ENCODE measurements at regions not wholly inside any gene's neighbourhood (a gene's known extent, or its start where the extent isn't known, plus 50 kb on each side); places are given as distances from the start of the nearest gene placed in this dataset.

GRCh38 chr22:23400286-23400981 is 179.7 kb downstream of the IGLL1 start:
- Mint-ChIP-seq H3K27ac (no peak overlapping the region), H3K4me1 (peaks cover 71% of the 10 kb centered on the region), H3K36me3 (ENCODE audit: low read depth) (peaks cover 11% of the 10 kb centered on the region), H3K4me3 (peak overlapping the region; percentile 75), H3K27me3 (ENCODE audit: low read depth, poor library complexity) (peaks cover 3% of the 10 kb centered on the region), H3K9me3 (no peaks in the 10 kb centered on the region)
- TF ChIP-seq CTCF (IDR thresholded peaks at IDR 0.05) = no peak
- no peak for DNase-seq

GRCh38 chr22:23399367-23400285 is 180.5 kb downstream of the IGLL1 start:
- H3K27ac Mint-ChIP-seq = no peak overlapping the region
- peaks cover 66% of the 10 kb centered on the region for H3K4me1 Mint-ChIP-seq
- TF ChIP-seq CTCF (IDR thresholded peaks at IDR 0.05) = no peak

DNA sequence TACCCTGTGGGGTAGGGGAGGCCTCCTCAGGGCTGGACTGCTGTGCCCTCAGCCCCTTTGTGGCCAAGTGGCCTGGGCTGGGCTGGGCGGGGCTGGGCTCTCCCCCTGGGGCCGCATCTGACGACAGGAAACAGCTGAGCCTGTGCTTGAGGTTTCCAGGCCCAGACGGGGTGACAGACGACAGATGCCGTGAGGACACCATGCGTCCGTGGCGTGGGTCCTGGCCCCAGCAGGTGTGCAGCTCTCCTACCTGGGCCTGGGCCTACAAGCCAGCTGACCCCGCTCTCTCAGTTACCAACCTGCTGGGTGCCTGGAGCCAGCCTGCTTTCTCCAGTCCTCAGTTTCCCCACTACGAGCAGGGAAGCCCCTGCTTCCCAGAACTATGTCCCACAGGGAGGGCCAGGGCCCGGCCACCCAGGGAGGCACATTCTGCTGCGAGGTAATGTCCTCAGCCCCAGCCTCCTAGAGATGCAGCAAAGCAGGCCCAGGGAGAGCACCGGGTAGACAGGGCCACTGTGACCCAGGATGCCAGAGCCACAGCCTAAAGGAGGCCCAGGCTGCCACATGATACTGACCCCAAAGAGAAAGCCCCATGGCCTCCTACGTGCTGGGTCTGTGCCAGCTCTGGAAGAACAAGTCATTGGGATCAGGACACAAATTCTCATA is 181.3 kb downstream of the IGLL1 start:
- H3K27me3 Mint-ChIP-seq (ENCODE audit: low read depth, poor library complexity) = peaks cover 3% of the 10 kb centered on the region
- H3K27ac Mint-ChIP-seq = peak overlapping the region; percentile 72
- H3K36me3 Mint-ChIP-seq (ENCODE audit: low read depth) = peaks cover 11% of the 10 kb centered on the region
- no peaks in the 10 kb centered on the region for H3K9me3 Mint-ChIP-seq
- no peak for TF ChIP-seq CTCF (IDR thresholded peaks at IDR 0.05)
- peak overlapping the region; percentile 18 for H3K4me3 Mint-ChIP-seq
- DNase-seq = no peak
- peaks cover 58% of the 10 kb centered on the region for H3K4me1 Mint-ChIP-seq

More at GRCh38 chr22:23399367-23400285, 180.5 kb downstream of the IGLL1 start:
- H3K36me3 Mint-ChIP-seq (ENCODE audit: low read depth) = peaks cover 11% of the 10 kb centered on the region
- H3K4me3 Mint-ChIP-seq = peak overlapping the region; percentile 23
- no peak for DNase-seq
- H3K9me3 Mint-ChIP-seq = no peaks in the 10 kb centered on the region
- H3K27me3 Mint-ChIP-seq (ENCODE audit: low read depth, poor library complexity) = peaks cover 3% of the 10 kb centered on the region

GRCh38 chr22:23397613-23398567 is 182.2 kb downstream of the IGLL1 start:
- Mint-ChIP-seq H3K27ac (peak overlapping the region; percentile 72), H3K27me3 (ENCODE audit: low read depth, poor library complexity) (peaks cover 3% of the 10 kb centered on the region), H3K4me1 (peaks cover 49% of the 10 kb centered on the region), H3K4me3 (peak overlapping the region; percentile 15), H3K36me3 (ENCODE audit: low read depth) (peaks cover 11% of the 10 kb centered on the region), H3K9me3 (no peaks in the 10 kb centered on the region)
- DNase-seq = no peak
- TF ChIP-seq CTCF (IDR thresholded peaks at IDR 0.05) = no peak

DNA sequence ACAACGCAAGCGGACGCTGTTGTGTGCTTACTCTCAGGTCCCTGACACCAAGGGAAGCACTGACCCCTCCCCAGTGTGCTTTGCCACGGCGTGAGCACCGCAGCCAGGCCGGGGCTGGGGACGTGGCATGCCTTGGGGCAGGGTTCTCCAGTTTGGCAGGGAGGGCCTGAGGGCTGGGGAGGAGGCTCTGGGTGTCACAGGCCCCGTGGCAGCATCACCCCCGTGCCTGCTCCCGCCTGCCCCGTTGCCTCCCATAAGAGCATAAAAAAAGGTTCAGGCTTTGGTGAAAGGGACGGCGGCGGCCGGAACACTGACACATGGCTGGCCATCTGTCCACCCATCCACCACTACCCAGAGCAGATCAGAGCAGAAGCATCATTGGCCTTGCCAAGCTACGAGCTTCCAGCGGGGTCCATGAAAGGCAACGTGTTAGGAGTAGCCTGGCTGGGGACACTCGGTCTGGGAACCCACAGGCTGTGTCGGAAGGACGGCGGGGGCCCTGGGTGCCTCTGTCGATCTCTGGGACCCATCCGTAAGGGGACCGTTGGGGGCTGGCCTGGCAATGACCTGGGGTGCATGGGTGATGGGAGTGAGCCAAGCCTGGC is 183.0 kb downstream of the IGLL1 start:
- Mint-ChIP-seq H3K27me3 (ENCODE audit: low read depth, poor library complexity) (peaks cover 3% of the 10 kb centered on the region), H3K4me3 (no peak overlapping the region), H3K9me3 (no peaks in the 10 kb centered on the region), H3K4me1 (peaks cover 50% of the 10 kb centered on the region), H3K36me3 (ENCODE audit: low read depth) (peaks cover 11% of the 10 kb centered on the region), H3K27ac (peak overlapping the region; percentile 16)
- no peak for TF ChIP-seq CTCF (IDR thresholded peaks at IDR 0.05)
- DNase-seq = no peak
